Hepatocyte (in vitro differentiated cells): ENCODE measurements at regions not wholly inside any gene's neighbourhood (a gene's known extent, or its start where the extent isn't known, plus 50 kb on each side); places are given as distances from the start of the nearest gene placed in this dataset.

Experiments used
- DNase-seq: peaks from one replicate; pipeline ENCODE4 v3.0.0-alpha.2; 2016; ENCODE audit warnings: low spot score
- H2AFZ ChIP-seq: fragments of 200-600 bp; sonication (generic); 2 replicates; pipeline ENCODE4 v1.6.0; 2016; ENCODE audit warnings: antibody characterized with exemption, mild to moderate bottlenecking
- H3K27ac ChIP-seq: fragments of 200-600 bp; sonication (generic); 2 replicates; pipeline ENCODE4 v1.5.1; 2016; ENCODE audit warnings: mild to moderate bottlenecking
- H3K27me3 ChIP-seq: fragments of 200-600 bp; sonication (generic); 2 replicates; pipeline ENCODE4 v1.6.1; 2016
- H3K36me3 ChIP-seq: fragments of 200-600 bp; sonication (generic); replicated peaks from 2 replicates; pipeline ENCODE4 v1.5.1; 2016; ENCODE audit warnings: low read depth; ENCODE audit not compliant: insufficient read depth
- H3K4me1 ChIP-seq: fragments of 200-600 bp; sonication (generic); 2 replicates; pipeline ENCODE4 v1.5.1; 2016; ENCODE audit warnings: mild to moderate bottlenecking, moderate library complexity; ENCODE audit not compliant: insufficient read depth
- H3K4me2 ChIP-seq: fragments of 200-600 bp; sonication (generic); 2 replicates; pipeline ENCODE4 v1.6.0; 2016
- H3K4me3 ChIP-seq: fragments of 200-600 bp; sonication (generic); 2 replicates; pipeline ENCODE4 v1.5.1; 2016; ENCODE audit warnings: mild to moderate bottlenecking
- H3K79me2 ChIP-seq: fragments of 200-600 bp; sonication (generic); 2 replicates; pipeline ENCODE4 v1.6.0; 2017; ENCODE audit warnings: mild to moderate bottlenecking
- H3K9me2 ChIP-seq: fragments of 200-600 bp; sonication (generic); replicated peaks from 2 replicates; pipeline ENCODE4 v1.6.0; 2017; ENCODE audit warnings: mild to moderate bottlenecking; ENCODE audit not compliant: insufficient read depth
- H3K9me3 ChIP-seq: fragments of 200-600 bp; sonication (generic); 2 replicates; pipeline ENCODE4 v1.5.1; 2016; ENCODE audit warnings: low read depth, mild to moderate bottlenecking
- H4K20me1 ChIP-seq: fragments of 200-600 bp; sonication (generic); 2 replicates; pipeline ENCODE4 v1.6.0; 2016; ENCODE audit warnings: mild to moderate bottlenecking; ENCODE audit not compliant: insufficient read depth, poor library complexity, severe bottlenecking
- EZH2 ChIP-seq: fragments of 200-600 bp; sonication (generic); IDR thresholded peaks from 2 replicates; pipeline ENCODE4 v1.6.1; 2016; ENCODE audit warnings: antibody characterized with exemption, mild to moderate bottlenecking, borderline replicate concordance
- EZH2phosphoT487 ChIP-seq: fragments of 200-600 bp; sonication (generic); IDR thresholded peaks from one replicate; pipeline ENCODE4 v1.6.1; 2018; ENCODE audit warnings: antibody characterized with exemption, mild to moderate bottlenecking, low read depth, moderate library complexity; ENCODE audit not compliant: unreplicated experiment, severe bottlenecking
- WGBS: methylation state at CpG from one replicate; pipeline ENCODE4 v1.1.6; 2016; ENCODE audit warnings: low lambda C conversion rate; ENCODE audit errors: missing lambda C conversion rate; 5-methylcytosine and 5-hydroxymethylcytosine counted together
- TF ChIP-seq, protein P1 (sequence below): fragments of 200-600 bp; sonication (generic); IDR thresholded peaks from 2 replicates; pipeline ENCODE4 v1.5.1; 2016; ENCODE audit warnings: antibody characterized with exemption, mild to moderate bottlenecking; ENCODE audit not compliant: poor library complexity

DNA sequence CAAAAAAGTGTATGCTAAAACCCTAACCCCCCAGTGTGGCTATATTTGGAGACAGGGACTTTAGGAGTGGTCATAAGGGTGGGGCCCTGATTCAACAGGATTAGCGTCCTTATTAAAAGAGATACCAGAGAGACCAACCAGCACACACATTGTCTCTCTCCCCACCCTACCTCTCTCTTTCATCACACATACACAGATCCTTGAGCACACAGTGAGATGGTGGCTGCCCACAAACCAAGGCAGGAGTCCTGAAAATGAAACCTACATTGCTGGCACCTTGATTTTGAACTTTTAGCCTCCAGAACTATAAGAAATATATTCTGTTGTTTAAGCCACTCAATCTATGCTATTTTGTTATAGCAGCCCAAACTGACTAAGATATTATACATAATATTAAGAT lies 224.2 kb downstream of the KDR start:
- H3K4me1 ChIP-seq = no peaks in the 10 kb centered on the region
- no peak overlapping the region for H3K4me2 ChIP-seq

DNA sequence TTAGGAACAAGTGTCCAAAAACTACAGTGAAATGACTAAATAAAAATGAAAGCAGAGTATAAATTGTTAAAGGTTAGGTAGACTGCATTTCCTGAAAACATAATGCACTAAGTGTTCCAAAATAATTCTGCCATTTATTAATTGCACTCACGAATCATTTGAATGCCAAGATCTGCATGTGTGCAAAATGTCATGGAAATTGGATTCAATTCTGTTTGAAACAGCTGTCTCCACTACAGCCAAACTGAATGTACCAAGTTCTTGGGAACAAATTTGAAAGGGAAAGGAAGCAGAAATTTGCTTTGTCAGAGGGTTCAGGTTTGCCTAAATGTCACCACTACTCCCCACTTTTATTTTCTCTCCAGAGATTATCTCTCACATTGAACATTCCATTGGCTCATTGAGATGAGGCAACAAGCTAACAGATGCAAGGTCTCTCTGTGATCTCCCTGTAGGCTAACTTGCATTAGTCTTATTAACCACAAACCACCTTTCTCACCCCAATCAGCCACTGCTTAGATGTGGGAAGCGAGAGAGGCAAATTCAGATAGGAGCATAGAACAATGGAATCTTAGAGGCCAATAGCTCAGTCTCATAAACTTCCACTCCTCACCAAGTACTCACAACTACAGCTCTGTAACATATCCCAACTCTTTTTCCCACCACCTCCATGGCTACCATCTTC lies 226.6 kb downstream of the KDR start:
- Histone ChIP-seq H3K4me3 (no peak overlapping the region), H4K20me1 (no peaks in the 10 kb centered on the region), H3K27ac (no peak overlapping the region), H2AFZ (no peak overlapping the region), H3K9me2 (no peaks in the 10 kb centered on the region), H3K4me1 (no peaks in the 10 kb centered on the region), H3K79me2 (no peaks in the 10 kb centered on the region), H3K36me3 (no peaks in the 10 kb centered on the region), H3K9me3 (no peaks in the 10 kb centered on the region), H3K4me2 (no peak overlapping the region), H3K27me3 (no peaks in the 10 kb centered on the region)
- TF ChIP-seq, protein P1, sequence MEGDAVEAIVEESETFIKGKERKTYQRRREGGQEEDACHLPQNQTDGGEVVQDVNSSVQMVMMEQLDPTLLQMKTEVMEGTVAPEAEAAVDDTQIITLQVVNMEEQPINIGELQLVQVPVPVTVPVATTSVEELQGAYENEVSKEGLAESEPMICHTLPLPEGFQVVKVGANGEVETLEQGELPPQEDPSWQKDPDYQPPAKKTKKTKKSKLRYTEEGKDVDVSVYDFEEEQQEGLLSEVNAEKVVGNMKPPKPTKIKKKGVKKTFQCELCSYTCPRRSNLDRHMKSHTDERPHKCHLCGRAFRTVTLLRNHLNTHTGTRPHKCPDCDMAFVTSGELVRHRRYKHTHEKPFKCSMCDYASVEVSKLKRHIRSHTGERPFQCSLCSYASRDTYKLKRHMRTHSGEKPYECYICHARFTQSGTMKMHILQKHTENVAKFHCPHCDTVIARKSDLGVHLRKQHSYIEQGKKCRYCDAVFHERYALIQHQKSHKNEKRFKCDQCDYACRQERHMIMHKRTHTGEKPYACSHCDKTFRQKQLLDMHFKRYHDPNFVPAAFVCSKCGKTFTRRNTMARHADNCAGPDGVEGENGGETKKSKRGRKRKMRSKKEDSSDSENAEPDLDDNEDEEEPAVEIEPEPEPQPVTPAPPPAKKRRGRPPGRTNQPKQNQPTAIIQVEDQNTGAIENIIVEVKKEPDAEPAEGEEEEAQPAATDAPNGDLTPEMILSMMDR = no peak
- DNase-seq = no peak
- 88% methylated on average over 2 of the region's 2 CpGs for WGBS

More for the DNA sequence above, 224.2 kb downstream of the KDR start:
- Histone ChIP-seq H3K79me2 (no peaks in the 10 kb centered on the region), H4K20me1 (no peaks in the 10 kb centered on the region), H3K4me3 (no peak overlapping the region), H3K27ac (no peak overlapping the region), H3K9me2 (no peaks in the 10 kb centered on the region), H2AFZ (no peak overlapping the region), H3K9me3 (no peaks in the 10 kb centered on the region), H3K27me3 (no peaks in the 10 kb centered on the region), H3K36me3 (no peaks in the 10 kb centered on the region)
- no peak for TF ChIP-seq EZH2phosphoT487
- TF ChIP-seq EZH2 = no peak
- no peak for DNase-seq
- WGBS = 95% methylated on average over 1 of the region's 1 CpG

GRCh38 chr4:54898056-54898562 lies 227.3 kb downstream of the KDR start:
- Histone ChIP-seq H3K79me2 (no peaks in the 10 kb centered on the region), H3K9me2 (no peaks in the 10 kb centered on the region), H3K4me1 (no peaks in the 10 kb centered on the region), H3K36me3 (no peaks in the 10 kb centered on the region), H3K4me3 (no peak overlapping the region), H4K20me1 (no peaks in the 10 kb centered on the region), H3K27ac (no peak overlapping the region), H3K4me2 (no peak overlapping the region), H2AFZ (no peak overlapping the region), H3K9me3 (no peaks in the 10 kb centered on the region), H3K27me3 (no peaks in the 10 kb centered on the region)
- 58% methylated on average over 1 of the region's 1 CpG for WGBS
- TF ChIP-seq, protein P1 = no peak
- TF ChIP-seq EZH2phosphoT487 = no peak
- no peak for TF ChIP-seq EZH2
- no peak for DNase-seq

GRCh38 chr4:54897590-54897989 lies 227.8 kb downstream of the KDR start:
- Histone ChIP-seq H3K4me1 (no peaks in the 10 kb centered on the region), H3K4me3 (no peak overlapping the region), H3K9me3 (no peaks in the 10 kb centered on the region), H2AFZ (no peak overlapping the region), H4K20me1 (no peaks in the 10 kb centered on the region), H3K4me2 (no peak overlapping the region), H3K9me2 (no peaks in the 10 kb centered on the region), H3K36me3 (no peaks in the 10 kb centered on the region), H3K27me3 (no peaks in the 10 kb centered on the region), H3K79me2 (no peaks in the 10 kb centered on the region), H3K27ac (no peak overlapping the region)
- no peak for TF ChIP-seq EZH2phosphoT487
- TF ChIP-seq, protein P1 = no peak
- no peak for TF ChIP-seq EZH2
- WGBS = 93% methylated on average over 1 of the region's 1 CpG
- no peak for DNase-seq
